ENCODE measurements at regions not wholly inside any gene's neighbourhood (a gene's known extent, or its start where the extent isn't known, plus 50 kb on each side); places are given as distances from the start of the nearest gene placed in this dataset.

DNA sequence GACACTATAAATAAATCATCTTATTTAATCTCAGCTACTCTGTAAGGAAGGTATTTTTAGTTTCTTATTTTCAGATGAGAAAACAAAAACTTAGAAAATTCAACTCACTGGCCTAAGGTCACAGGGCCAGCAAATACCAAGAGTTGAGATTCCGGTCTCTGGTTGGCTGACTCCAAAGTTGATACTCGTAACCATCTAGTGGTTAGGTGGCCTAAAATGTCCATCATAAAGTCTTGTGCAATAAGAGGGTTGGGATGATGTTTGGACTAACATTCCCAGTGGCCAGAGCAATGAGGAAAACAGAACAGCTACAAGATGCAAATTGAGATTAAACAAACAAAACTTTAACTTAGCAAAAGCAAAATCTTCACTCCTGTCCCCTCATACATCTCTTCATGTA is 360.3 kb downstream of the FIGN start:
- no peaks in the 10 kb centered on the region for H3K36me3 ChIP-seq (ENCODE audit: insufficient read depth, low read length)
- no peak for TF ChIP-seq EZH2phosphoT487 (IDR thresholded peaks at IDR 0.05; ENCODE audit: borderline replicate concordance)
- TF ChIP-seq, protein P1, sequence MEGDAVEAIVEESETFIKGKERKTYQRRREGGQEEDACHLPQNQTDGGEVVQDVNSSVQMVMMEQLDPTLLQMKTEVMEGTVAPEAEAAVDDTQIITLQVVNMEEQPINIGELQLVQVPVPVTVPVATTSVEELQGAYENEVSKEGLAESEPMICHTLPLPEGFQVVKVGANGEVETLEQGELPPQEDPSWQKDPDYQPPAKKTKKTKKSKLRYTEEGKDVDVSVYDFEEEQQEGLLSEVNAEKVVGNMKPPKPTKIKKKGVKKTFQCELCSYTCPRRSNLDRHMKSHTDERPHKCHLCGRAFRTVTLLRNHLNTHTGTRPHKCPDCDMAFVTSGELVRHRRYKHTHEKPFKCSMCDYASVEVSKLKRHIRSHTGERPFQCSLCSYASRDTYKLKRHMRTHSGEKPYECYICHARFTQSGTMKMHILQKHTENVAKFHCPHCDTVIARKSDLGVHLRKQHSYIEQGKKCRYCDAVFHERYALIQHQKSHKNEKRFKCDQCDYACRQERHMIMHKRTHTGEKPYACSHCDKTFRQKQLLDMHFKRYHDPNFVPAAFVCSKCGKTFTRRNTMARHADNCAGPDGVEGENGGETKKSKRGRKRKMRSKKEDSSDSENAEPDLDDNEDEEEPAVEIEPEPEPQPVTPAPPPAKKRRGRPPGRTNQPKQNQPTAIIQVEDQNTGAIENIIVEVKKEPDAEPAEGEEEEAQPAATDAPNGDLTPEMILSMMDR (conservative IDR thresholded peaks at IDR 0.05; ENCODE audit: low read length) = no peak
- no peak overlapping the region for H2AFZ ChIP-seq (ENCODE audit: low read length)
- H3K9me3 ChIP-seq (ENCODE audit: insufficient read depth, low read depth, low read length) = no peaks in the 10 kb centered on the region
- H3K27me3 ChIP-seq (ENCODE audit: insufficient read depth, low read length, poor library complexity, severe bottlenecking) = no peaks in the 10 kb centered on the region
- no peaks in the 10 kb centered on the region for H3K79me2 ChIP-seq (ENCODE audit: insufficient read depth, low read length)
- no peaks in the 10 kb centered on the region for H3F3A ChIP-seq (ENCODE audit: low read depth)
- no peak overlapping the region for H3K9ac ChIP-seq (ENCODE audit: low read depth, low read length, poor library complexity, severe bottlenecking)
- H3K4me1 ChIP-seq (ENCODE audit: insufficient read depth, low read length, poor library complexity, severe bottlenecking) = no peaks in the 10 kb centered on the region
- no peak overlapping the region for H3K4me3 ChIP-seq (ENCODE audit: low read length, poor library complexity, severe bottlenecking)
- no peaks in the 10 kb centered on the region for H3K9me2 ChIP-seq (replicated peaks; ENCODE audit: low read depth, low read length)
- H3K4me2 ChIP-seq (ENCODE audit: low read depth, low read length, poor library complexity, severe bottlenecking) = no peak overlapping the region
- no peaks in the 10 kb centered on the region for H4K20me1 ChIP-seq (ENCODE audit: insufficient read depth, low read length, poor library complexity, severe bottlenecking)

DNA sequence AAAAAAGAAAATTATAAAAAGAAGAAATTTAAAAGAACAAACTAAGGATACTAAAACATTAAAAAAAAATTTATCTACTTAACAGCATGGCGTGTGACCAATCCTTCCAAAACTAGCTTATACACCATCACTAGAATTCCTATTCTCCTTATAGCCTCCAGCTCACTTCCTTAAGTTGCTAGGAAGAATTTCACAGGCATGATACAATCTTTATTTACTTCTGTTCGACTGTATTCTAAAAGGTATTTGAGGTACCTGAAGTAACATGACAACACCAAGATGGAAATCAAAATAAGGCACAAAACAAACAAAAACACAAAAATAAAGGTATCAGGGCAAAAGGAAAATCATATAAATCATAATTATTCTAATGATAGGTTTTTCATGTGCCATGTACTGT is 360.7 kb downstream of the FIGN start:
- no peak overlapping the region for H2AFZ ChIP-seq (ENCODE audit: low read length)
- H3K4me3 ChIP-seq (ENCODE audit: low read length, poor library complexity, severe bottlenecking) = no peak overlapping the region
- H3K9me3 ChIP-seq (ENCODE audit: insufficient read depth, low read depth, low read length) = no peaks in the 10 kb centered on the region
- H3K9ac ChIP-seq (ENCODE audit: low read depth, low read length, poor library complexity, severe bottlenecking) = no peak overlapping the region
- H3K27me3 ChIP-seq (ENCODE audit: insufficient read depth, low read length, poor library complexity, severe bottlenecking) = no peaks in the 10 kb centered on the region
- H3K4me2 ChIP-seq (ENCODE audit: low read depth, low read length, poor library complexity, severe bottlenecking) = no peak overlapping the region
- no peaks in the 10 kb centered on the region for H3K79me2 ChIP-seq (ENCODE audit: insufficient read depth, low read length)
- H4K20me1 ChIP-seq (ENCODE audit: insufficient read depth, low read length, poor library complexity, severe bottlenecking) = no peaks in the 10 kb centered on the region
- no peaks in the 10 kb centered on the region for H3F3A ChIP-seq (ENCODE audit: low read depth)
- no peaks in the 10 kb centered on the region for H3K36me3 ChIP-seq (ENCODE audit: insufficient read depth, low read length)
- TF ChIP-seq, protein P1 (conservative IDR thresholded peaks at IDR 0.05; ENCODE audit: low read length) = no peak
- TF ChIP-seq EZH2phosphoT487 (IDR thresholded peaks at IDR 0.05; ENCODE audit: borderline replicate concordance) = no peak
- no peaks in the 10 kb centered on the region for H3K4me1 ChIP-seq (ENCODE audit: insufficient read depth, low read length, poor library complexity, severe bottlenecking)
- H3K9me2 ChIP-seq (replicated peaks; ENCODE audit: low read depth, low read length) = no peaks in the 10 kb centered on the region

DNA sequence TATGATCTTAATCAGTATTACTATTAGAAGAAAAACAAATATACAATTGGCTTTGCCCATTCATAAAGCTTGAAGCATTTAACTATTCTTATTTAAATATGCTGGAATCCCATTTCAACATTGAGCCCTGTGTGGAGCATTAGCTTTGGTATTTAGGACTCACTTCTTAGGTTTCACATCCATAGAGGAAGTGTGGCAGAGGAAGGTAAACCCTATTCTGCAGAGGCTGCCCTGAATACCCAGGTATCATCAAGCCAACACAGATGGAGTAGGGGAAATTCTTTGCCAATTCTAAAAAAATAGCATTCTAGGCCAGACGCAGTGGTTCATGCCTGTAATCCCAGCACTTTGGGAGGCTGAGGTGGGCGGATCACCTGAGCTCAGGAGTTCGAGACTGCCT is 361.5 kb downstream of the FIGN start:
- no peak overlapping the region for H3K4me2 ChIP-seq (ENCODE audit: low read depth, low read length, poor library complexity, severe bottlenecking)
- no peaks in the 10 kb centered on the region for H3K4me1 ChIP-seq (ENCODE audit: insufficient read depth, low read length, poor library complexity, severe bottlenecking)
- no peak overlapping the region for H3K4me3 ChIP-seq (ENCODE audit: low read length, poor library complexity, severe bottlenecking)
- no peaks in the 10 kb centered on the region for H3K9me3 ChIP-seq (ENCODE audit: insufficient read depth, low read depth, low read length)
- no peaks in the 10 kb centered on the region for H3K79me2 ChIP-seq (ENCODE audit: insufficient read depth, low read length)
- H3K9me2 ChIP-seq (replicated peaks; ENCODE audit: low read depth, low read length) = no peaks in the 10 kb centered on the region
- no peaks in the 10 kb centered on the region for H3K36me3 ChIP-seq (ENCODE audit: insufficient read depth, low read length)
- H2AFZ ChIP-seq (ENCODE audit: low read length) = no peak overlapping the region
- no peaks in the 10 kb centered on the region for H3F3A ChIP-seq (ENCODE audit: low read depth)
- TF ChIP-seq EZH2phosphoT487 (IDR thresholded peaks at IDR 0.05; ENCODE audit: borderline replicate concordance) = no peak
- TF ChIP-seq, protein P1 (conservative IDR thresholded peaks at IDR 0.05; ENCODE audit: low read length) = no peak
- H3K27me3 ChIP-seq (ENCODE audit: insufficient read depth, low read length, poor library complexity, severe bottlenecking) = no peaks in the 10 kb centered on the region
- H4K20me1 ChIP-seq (ENCODE audit: insufficient read depth, low read length, poor library complexity, severe bottlenecking) = no peaks in the 10 kb centered on the region
- no peak overlapping the region for H3K9ac ChIP-seq (ENCODE audit: low read depth, low read length, poor library complexity, severe bottlenecking)
